ENCODE measurements at regions not wholly inside any gene's neighbourhood (a gene's known extent, or its start where the extent isn't known, plus 50 kb on each side); places are given as distances from the start of the nearest gene placed in this dataset.

DNA sequence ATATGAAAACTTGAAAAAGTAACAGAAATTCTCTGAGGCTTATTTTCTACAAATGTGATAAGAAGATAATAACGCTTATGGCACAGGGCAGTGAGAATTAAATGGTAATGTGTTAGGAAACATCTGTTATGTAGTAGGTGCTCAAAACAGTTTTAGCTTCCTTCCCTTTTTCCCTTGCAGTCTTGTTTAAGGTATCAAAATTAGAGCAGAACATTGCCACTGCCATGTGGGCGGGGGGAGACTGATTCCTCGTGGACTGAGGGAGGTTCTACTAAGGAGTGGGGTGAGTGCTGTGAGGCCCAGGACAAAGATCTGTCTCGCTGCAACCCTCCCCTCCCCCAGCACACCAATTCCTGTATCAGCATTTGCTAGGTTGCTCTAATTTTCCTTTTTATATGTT, 702.4 kb downstream of the TUSC7 start:
- no peak for TF ChIP-seq SIN3A (IDR thresholded peaks at IDR 0.05; ENCODE audit: borderline replicate concordance, insufficient read depth, low read length)
- TF ChIP-seq POLR2AphosphoS5 (IDR thresholded peaks at IDR 0.05; ENCODE audit: low read depth, low read length), result no peak
- TF ChIP-seq TAF1 (IDR thresholded peaks at IDR 0.05; ENCODE audit: borderline replicate concordance, insufficient read depth, low read length), result no peak

All from PFSK-1 (cell line).